ENCODE measurements at regions not wholly inside any gene's neighbourhood (a gene's known extent, or its start where the extent isn't known, plus 50 kb on each side); places are given as distances from the start of the nearest gene placed in this dataset.

DNA sequence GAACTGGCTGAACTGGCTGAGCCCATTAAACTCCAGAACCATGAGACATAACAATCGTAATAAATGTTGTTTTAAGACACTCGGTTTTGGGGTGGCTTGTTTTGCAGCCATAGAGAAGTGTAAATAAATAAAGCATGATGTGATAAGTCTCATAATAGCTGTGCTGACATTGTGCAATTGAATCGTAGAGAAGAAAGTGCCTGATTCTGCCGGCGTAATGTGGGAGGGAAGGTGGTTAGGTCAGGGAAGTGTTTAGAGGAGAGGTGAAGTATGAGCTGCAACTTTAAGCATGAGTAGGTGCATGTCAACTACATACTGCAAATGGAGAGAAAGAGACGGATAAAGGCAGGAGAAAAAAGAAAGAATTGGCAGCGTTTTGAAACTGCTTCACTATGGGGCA, 217.1 kb downstream of the BLID start:
- no peak for DNase-seq

DNA sequence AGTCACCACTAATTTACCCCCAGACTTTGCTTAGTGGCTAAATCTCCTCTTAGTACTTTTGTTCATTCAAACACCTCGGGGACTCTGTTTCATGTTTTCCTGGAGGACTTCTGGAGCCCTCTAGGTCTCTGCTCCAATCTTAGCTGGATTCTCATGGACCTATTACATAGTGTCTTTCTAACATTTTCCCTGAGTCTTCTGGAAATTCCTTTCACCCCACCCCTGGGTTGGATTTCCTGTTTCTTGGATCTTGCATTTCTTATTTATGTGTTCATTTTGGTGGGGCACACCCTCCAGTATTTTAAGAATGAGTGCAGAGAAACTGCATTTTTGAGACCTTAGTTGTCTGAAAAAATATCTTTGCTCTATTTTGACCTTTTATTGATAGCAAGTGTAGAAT, 220.1 kb downstream of the BLID start:
- DNase-seq: peak; percentile 86

GRCh38 chr11:121894581-121894980, 221.4 kb downstream of the BLID start:
- DNase-seq: peak; percentile 59

DNA sequence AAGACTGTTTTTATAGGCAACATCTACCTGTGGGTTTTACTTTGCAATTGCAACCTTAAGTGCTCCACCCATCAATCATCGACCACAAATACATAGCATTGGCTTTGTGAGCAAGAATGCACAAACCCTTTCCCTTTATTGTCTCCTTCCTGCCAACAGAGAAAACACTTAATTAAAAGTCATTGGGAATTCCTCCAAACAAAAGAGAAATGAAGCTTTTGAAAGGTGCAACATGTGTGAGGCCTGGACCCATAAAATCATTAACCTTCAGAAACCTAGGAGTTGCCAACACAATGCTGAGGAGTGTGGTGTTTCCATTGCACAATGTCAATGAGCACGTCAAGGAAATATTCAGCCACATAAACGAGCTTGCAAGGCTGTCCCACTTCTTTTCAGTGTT, 223.2 kb downstream of the BLID start:
- peak; percentile 51 for DNase-seq

DNA sequence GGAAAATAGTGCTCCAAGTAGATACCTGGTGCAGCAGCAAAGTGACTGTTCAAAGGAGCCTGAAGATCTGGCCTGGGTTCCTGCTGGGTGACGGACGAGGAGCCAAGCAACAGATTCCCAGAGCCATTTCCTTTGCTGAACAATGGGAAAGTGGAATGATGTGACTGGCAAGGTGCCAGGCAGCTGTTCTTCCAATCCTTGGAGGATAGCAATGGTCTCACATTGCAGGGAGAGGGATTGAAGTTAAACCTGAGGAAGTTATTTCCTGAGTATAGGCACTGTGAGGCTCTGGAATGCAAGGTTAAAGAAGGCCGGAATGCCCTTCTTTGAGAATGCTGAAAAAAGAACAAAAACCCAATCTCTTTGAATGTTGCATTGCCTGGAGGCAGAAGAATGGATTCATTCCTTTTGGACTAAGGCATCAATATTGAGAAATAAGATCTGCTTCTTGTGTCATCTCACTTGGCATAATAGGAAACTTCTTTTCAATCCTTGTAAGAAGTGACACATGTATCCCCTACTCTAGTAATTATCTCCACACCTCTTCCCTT, 223.8 kb downstream of the BLID start:
- peak; percentile 86 for DNase-seq

- DNase-seq: no peak
Measured at GRCh38 chr11:121890946-121891515, 225.0 kb downstream of the BLID start.

- peak; percentile 88 for DNase-seq
Measured at GRCh38 chr11:121890377-121890776, 225.6 kb downstream of the BLID start.

GRCh38 chr11:121889931-121890330, 226.1 kb downstream of the BLID start:
- peak; percentile 65 for DNase-seq

- DNase-seq: peak; percentile 29
Measured at GRCh38 chr11:121889186-121889585, 226.8 kb downstream of the BLID start.

- DNase-seq: no peak
Measured at GRCh38 chr11:121887976-121888557, 227.9 kb downstream of the BLID start.

DNA sequence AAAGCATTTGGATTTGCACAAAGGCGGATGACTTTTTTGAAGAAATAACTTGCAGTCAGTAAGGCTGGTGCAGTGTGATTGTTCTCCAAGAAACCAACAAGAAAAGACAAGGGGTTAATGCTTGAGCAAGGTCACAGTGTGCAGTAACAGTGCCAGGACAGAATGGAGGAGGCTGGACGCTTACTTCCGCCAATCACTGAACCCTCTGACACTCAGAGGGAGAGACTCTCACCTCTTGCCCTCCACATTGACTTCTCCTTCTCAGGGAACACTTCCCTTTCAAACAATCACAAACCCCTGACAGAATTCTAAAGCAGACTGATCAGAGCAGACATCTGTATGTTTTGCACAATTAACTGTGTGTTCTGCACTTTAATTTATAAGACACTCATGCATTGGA, 228.4 kb downstream of the BLID start:
- DNase-seq: no peak

DNA sequence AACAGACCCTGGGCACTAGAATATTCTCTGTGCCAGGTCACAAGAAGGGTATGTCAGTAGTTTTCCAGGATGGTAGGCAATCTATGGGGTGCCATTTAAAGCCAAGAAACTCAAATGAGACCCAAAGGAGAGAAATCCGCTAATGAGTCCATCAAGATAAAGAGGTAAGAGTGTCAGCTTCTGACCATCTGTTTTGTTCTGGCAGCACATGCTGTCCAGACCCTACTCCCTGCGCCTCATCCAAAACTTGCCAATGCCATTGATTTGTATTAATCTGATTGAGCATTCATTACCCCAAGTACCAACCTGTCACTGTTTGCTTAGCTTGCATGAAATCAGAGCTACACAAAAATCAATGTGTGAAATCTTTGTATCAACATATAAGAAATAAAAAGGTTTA, 229.0 kb downstream of the BLID start:
- no peak for DNase-seq

DNA sequence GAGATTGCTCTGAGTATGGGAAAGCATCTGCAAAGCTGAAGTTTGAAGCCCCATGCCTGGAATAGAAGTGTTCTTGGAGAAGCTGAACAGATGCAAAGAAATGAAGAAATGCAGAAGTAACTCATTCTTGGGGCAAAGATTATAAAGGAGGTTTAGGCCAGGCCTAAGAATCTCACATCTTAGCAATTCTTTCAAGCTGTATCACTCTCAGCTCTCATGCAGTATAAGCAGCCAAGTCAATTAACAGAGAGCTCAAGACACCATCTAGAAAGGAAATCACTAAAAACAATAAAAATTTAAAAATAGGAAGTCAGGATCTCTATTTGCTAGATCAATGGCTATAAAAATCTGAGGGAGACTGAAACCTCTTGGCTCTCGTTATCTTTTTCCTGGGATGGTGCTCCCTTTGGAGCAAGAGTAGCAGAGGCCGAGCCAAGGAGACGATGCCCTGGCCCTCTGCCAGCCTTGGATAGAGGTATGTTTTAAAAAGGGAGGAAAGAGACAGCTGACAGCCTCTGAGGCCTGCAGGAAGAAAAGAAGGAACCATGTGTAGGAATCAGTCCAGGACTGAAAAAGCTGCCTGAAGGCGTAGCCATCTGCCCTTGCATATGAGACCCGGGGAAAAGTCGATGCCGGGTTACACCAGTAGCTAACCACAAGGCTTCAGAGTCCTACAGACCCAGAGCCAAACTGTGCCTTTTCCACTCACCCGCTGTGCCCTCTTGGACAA, 229.8 kb downstream of the BLID start:
- DNase-seq: no peak

DNA sequence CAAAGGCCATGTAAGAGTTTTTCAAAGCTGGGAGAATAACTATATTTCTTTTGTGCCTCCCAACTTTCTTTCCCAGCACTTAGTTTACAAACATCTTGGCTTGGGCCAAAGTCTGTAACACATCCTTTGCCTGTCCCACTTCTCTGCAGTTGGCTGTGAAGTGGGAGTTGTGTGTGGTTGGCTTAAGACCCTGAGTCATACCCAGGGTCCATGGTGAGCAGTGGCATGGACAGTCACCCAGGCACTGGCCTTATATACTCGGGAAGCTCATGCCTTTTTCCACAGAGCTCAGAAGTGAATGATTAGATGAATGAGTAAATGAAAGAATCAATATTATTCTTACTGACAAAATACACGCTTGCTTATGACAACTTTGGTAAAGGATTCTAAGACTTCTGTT, 231.4 kb downstream of the BLID start:
- no peak for DNase-seq

DNA sequence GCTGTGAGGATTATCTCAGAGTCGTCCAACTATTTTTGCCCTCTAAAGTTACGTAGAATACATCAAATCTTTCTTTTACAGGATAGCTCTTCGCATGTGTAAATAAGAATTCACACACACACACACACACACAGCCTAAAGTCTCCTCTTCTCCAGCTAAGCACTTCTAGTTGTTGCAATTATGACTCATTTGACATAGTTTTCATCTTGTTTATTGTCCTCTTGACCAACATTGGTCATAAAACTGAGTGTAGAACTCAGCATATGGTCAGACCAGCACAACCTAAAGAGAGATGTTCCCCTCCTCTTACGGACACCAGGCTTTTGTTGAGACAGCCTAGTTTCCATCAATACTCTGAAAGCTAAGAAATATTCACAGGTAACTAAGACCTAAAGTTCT, 234.2 kb downstream of the BLID start:
- peak; percentile 75 for DNase-seq

- no peak for DNase-seq
Measured at GRCh38 chr11:121877152-121877551, 238.9 kb downstream of the BLID start.

GRCh38 chr11:121873766-121874165, 242.2 kb downstream of the BLID start:
- DNase-seq: no peak

DNA sequence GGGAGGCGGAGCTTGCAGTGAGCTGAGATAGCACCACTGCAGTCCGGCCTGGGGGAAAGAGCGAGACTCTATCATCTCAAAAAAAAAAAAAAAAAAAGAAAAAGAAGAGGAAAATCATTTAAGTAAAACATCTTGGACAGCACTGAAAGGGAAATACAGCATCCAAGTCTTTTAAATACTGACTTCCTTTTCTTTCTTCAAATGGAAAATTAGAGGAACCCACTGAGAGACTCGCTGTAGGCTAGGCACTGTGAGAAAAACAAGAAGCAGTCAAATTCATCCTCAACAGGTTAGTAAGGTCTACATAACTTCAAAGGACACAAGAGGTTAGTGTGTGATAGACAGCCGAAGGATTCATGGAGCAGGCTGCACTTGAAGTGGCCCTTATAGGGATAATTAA, 243.7 kb downstream of the BLID start:
- DNase-seq: no peak

- peak; percentile 18 for DNase-seq
Measured at GRCh38 chr11:121870206-121871045, 245.6 kb downstream of the BLID start.

GRCh38 chr11:121869478-121869877, 246.5 kb downstream of the BLID start:
- no peak for DNase-seq

GRCh38 chr11:121866754-121867153, 249.3 kb downstream of the BLID start:
- DNase-seq: no peak

- DNase-seq: no peak
Measured at GRCh38 chr11:121864660-121865059, 251.4 kb downstream of the BLID start.

DNA sequence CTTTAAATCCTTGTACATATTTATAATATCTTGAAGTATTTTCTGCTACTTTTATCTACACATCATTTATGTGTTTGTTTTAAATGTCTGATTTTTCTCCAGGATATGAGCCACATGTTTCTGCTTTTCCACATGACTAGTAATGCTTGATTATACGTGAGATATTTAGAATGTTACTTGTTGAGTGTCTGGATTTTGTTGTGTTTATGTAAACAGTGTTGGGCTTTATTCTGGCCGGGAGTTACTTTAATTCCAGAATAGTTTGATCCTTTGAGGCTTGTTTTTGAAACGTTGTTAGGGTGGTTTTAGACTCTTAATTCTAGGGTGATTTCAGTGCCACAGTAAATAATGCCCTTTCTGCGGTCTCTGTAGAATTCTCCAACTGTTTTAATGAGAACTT, 252.9 kb downstream of the BLID start:
- DNase-seq: no peak

All from EL (cell line).